Liver (tissue), 3 donors: ENCODE measurements at regions not wholly inside any gene's neighbourhood (a gene's known extent, or its start where the extent isn't known, plus 50 kb on each side); places are given as distances from the start of the nearest gene placed in this dataset.

Source experiments
- GABPA ChIP-seq, 2 donors: IDR thresholded peaks in 1 of 2; conservative IDR thresholded peaks in 1 of 2; 2 replicates each; pipeline ENCODE4 v1.6.1; 2016; ENCODE audit warnings: antibody characterized with exemption in 2 of 2, mild to moderate bottlenecking in 1 of 2, moderate library complexity in 1 of 2
- HNF4G ChIP-seq: IDR thresholded peaks from 2 replicates; pipeline ENCODE4 v1.6.1; 2016; ENCODE audit warnings: antibody characterized with exemption
- JUND ChIP-seq, 2 donors: IDR thresholded peaks; 2 replicates each; pipeline ENCODE4 v1.6.1; 2016; ENCODE audit warnings: antibody characterized with exemption in 2 of 2
- REST ChIP-seq: IDR thresholded peaks from 2 replicates; pipeline ENCODE4 v1.6.1; 2016; ENCODE audit warnings: antibody characterized with exemption, mild to moderate bottlenecking
- TAF1 ChIP-seq: conservative IDR thresholded peaks from 2 replicates; pipeline ENCODE4 v1.6.1; 2016; ENCODE audit warnings: antibody characterized with exemption, mild to moderate bottlenecking
- TF ChIP-seq, protein P1 (sequence below): fragments of 150-350 bp; IDR thresholded peaks from 2 replicates; pipeline ENCODE4 v1.5.1; 2017; ENCODE audit warnings: improper control_type of control experiment, low read depth, low read length; ENCODE audit not compliant: missing input control
- TF ChIP-seq, protein P2 (sequence below): IDR thresholded peaks from 2 replicates; pipeline ENCODE4 v1.6.1; 2016; ENCODE audit warnings: antibody characterized with exemption
- donor health status: healthy.
- donor health status: healthy.

- TF ChIP-seq, protein P1, sequence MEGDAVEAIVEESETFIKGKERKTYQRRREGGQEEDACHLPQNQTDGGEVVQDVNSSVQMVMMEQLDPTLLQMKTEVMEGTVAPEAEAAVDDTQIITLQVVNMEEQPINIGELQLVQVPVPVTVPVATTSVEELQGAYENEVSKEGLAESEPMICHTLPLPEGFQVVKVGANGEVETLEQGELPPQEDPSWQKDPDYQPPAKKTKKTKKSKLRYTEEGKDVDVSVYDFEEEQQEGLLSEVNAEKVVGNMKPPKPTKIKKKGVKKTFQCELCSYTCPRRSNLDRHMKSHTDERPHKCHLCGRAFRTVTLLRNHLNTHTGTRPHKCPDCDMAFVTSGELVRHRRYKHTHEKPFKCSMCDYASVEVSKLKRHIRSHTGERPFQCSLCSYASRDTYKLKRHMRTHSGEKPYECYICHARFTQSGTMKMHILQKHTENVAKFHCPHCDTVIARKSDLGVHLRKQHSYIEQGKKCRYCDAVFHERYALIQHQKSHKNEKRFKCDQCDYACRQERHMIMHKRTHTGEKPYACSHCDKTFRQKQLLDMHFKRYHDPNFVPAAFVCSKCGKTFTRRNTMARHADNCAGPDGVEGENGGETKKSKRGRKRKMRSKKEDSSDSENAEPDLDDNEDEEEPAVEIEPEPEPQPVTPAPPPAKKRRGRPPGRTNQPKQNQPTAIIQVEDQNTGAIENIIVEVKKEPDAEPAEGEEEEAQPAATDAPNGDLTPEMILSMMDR, result no peak
- TF ChIP-seq TAF1 (no peak), GABPA (IDR thresholded peaks at IDR 0.05 in 1 of 2, conservative IDR thresholded peaks at IDR 0.05 in 1 of 2) (no peak), REST (no peak), JUND (IDR thresholded peaks at IDR 0.05) (no peak), HNF4G (no peak)
- TF ChIP-seq, protein P2, sequence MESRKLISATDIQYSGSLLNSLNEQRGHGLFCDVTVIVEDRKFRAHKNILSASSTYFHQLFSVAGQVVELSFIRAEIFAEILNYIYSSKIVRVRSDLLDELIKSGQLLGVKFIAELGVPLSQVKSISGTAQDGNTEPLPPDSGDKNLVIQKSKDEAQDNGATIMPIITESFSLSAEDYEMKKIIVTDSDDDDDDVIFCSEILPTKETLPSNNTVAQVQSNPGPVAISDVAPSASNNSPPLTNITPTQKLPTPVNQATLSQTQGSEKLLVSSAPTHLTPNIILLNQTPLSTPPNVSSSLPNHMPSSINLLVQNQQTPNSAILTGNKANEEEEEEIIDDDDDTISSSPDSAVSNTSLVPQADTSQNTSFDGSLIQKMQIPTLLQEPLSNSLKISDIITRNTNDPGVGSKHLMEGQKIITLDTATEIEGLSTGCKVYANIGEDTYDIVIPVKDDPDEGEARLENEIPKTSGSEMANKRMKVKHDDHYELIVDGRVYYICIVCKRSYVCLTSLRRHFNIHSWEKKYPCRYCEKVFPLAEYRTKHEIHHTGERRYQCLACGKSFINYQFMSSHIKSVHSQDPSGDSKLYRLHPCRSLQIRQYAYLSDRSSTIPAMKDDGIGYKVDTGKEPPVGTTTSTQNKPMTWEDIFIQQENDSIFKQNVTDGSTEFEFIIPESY, result no peak
These were observed 74.8 kb downstream of the SIK1 start for GRCh38 chr21:43352154-43352537.
